IMR-90 (cell line): ENCODE measurements at regions not wholly inside any gene's neighbourhood (a gene's known extent, or its start where the extent isn't known, plus 50 kb on each side); places are given as distances from the start of the nearest gene placed in this dataset.

Source experiments
- ATAC-seq: fragments of 200-7000 bp; cut with Tn5 transposase; 2 replicates; pipeline ENCODE4 v1.9.1; 2020; ENCODE audit warnings: low read depth, mild to moderate bottlenecking, moderate library complexity
- BruUV-seq: library from RNA; stranded (reverse); fragments of 400-500 nt; replicated peaks from 2 replicates; lab custom pipeline; 2021; lab: Mats Ljungman, UMichigan
- CTCF ChIA-PET: fragments of 300-600 bp; formaldehyde crosslinking; extraction: SDS; loops from one replicate; lab custom pipeline; 2021; ENCODE audit warnings: antibody characterized with exemption; lab: Yijun Ruan, JAX
- POLR2A ChIA-PET: fragments of 300-600 bp; sonication (Branson Sonifier 250); formaldehyde crosslinking; loops from one replicate; lab custom pipeline; 2022; ENCODE audit warnings: antibody characterized with exemption; ENCODE audit not compliant: unreplicated experiment; lab: Charles Lee
- DNase-seq: peaks from one replicate; pipeline ENCODE4 v3.0.0; 2013
- H2AFZ ChIP-seq: replicated peaks from 2 replicates; pipeline ENCODE3; 2013; ENCODE audit warnings: low read length, mild to moderate bottlenecking; ENCODE audit not compliant: poor library complexity
- H2AK5ac ChIP-seq: 2 replicates; pipeline ENCODE4 v1.6.1; 2013; ENCODE audit warnings: low read depth, low read length, inconsistent platforms
- H2AK9ac ChIP-seq: replicated peaks from 2 replicates; pipeline ENCODE3; 2013; ENCODE audit warnings: mild to moderate bottlenecking, low read depth, low read length, moderate library complexity; ENCODE audit not compliant: poor library complexity
- H2BK120ac ChIP-seq: 2 replicates; pipeline ENCODE4 v1.6.1; 2013; ENCODE audit warnings: low read depth, low read length, inconsistent platforms
- H2BK15ac ChIP-seq: 3 replicates; pipeline ENCODE4 v1.6.1; 2013; ENCODE audit warnings: low read depth, low read length, inconsistent platforms
- H2BK20ac ChIP-seq: 2 replicates; pipeline ENCODE4 v1.6.1; 2013; ENCODE audit warnings: low read depth, mild to moderate bottlenecking, inconsistent platforms, low read length, moderate library complexity
- H2BK5ac ChIP-seq: 2 replicates; pipeline ENCODE4 v1.6.1; 2013; ENCODE audit warnings: mild to moderate bottlenecking, low read depth, low read length, inconsistent platforms; ENCODE audit not compliant: poor library complexity, severe bottlenecking
- H3K14ac ChIP-seq: replicated peaks from 2 replicates; pipeline ENCODE4 v1.6.1; 2013; ENCODE audit warnings: low read depth, low read length, inconsistent platforms
- H3K18ac ChIP-seq: 2 replicates; pipeline ENCODE4 v1.6.1; 2013; ENCODE audit warnings: low read depth, low read length, control low read depth
- H3K23ac ChIP-seq: 2 replicates; pipeline ENCODE4 v1.6.1; 2013; ENCODE audit warnings: low read depth, low read length, inconsistent platforms
- H3K27ac ChIP-seq: 2 replicates; pipeline ENCODE4 v1.5.1; 2013; ENCODE audit warnings: mild to moderate bottlenecking, control low read depth, low read length; ENCODE audit not compliant: insufficient read depth
- H3K27me3 ChIP-seq: 2 replicates; pipeline ENCODE4 v1.6.1; 2013; ENCODE audit warnings: low read length; ENCODE audit not compliant: control insufficient read depth, insufficient read depth
- H3K36me3 ChIP-seq: 2 replicates; pipeline ENCODE4 v1.6.1; 2013; ENCODE audit warnings: low read length, mixed read lengths; ENCODE audit not compliant: control insufficient read depth, insufficient read depth
- H3K4ac ChIP-seq: 2 replicates; pipeline ENCODE4 v1.6.1; 2013; ENCODE audit warnings: low read depth, low read length, inconsistent platforms
- H3K4me1 ChIP-seq: 2 replicates; pipeline ENCODE4 v1.6.1; 2013; ENCODE audit warnings: low read length, mixed read lengths; ENCODE audit not compliant: control insufficient read depth, insufficient read depth
- H3K4me2 ChIP-seq: 2 replicates; pipeline ENCODE4 v1.6.1; 2013; ENCODE audit warnings: low read depth, mild to moderate bottlenecking, control low read depth, low read length, moderate library complexity
- H3K4me3 ChIP-seq: 2 replicates; pipeline ENCODE4 v1.5.1; 2013; ENCODE audit warnings: low read depth, mild to moderate bottlenecking, control low read depth, low read length, moderate library complexity; ENCODE audit not compliant: insufficient read depth
- H3K56ac ChIP-seq: 2 replicates; pipeline ENCODE4 v1.6.1; 2013; ENCODE audit warnings: low read length, inconsistent platforms; ENCODE audit not compliant: insufficient read depth; ENCODE audit errors: extremely low read depth
- H3K79me1 ChIP-seq, 2 experiments: 2 replicates each; pipeline ENCODE4 v1.6.1; 2013; ENCODE audit warnings: low read length in 2 of 2, inconsistent platforms in 1 of 2, low read depth in 1 of 2
- H3K9ac ChIP-seq: 2 replicates; pipeline ENCODE4 v1.6.1; 2013; ENCODE audit warnings: low read depth, low read length, control low read depth
- H3K9me1 ChIP-seq: 2 replicates; pipeline ENCODE4 v1.6.1; 2013; ENCODE audit warnings: low read length, inconsistent platforms; ENCODE audit not compliant: insufficient read depth
- H3K9me3 ChIP-seq: 2 replicates; pipeline ENCODE4 v1.6.1; 2013; ENCODE audit warnings: low read length; ENCODE audit not compliant: control insufficient read depth, insufficient read depth
- H4K20me1 ChIP-seq: 2 replicates; pipeline ENCODE4 v1.6.1; 2013; ENCODE audit warnings: low read length, inconsistent platforms; ENCODE audit not compliant: insufficient read depth
- H4K5ac ChIP-seq: 2 replicates; pipeline ENCODE4 v1.6.1; 2013; ENCODE audit warnings: mild to moderate bottlenecking, low read depth, low read length, control low read depth
- H4K8ac ChIP-seq, 2 experiments: 2 replicates each; pipeline ENCODE4 v1.6.1; 2013; ENCODE audit warnings: low read depth in 2 of 2, low read length in 2 of 2, control low read depth in 1 of 2, inconsistent platforms in 1 of 2
- H4K91ac ChIP-seq: 2 replicates; pipeline ENCODE4 v1.6.1; 2013; ENCODE audit warnings: low read depth, low read length, inconsistent platforms; ENCODE audit not compliant: insufficient read depth
- BHLHE40 ChIP-seq: fragments of 150-350 bp; IDR thresholded peaks from 2 replicates; pipeline ENCODE4 v1.6.1; 2016; ENCODE audit warnings: mild to moderate bottlenecking, low read depth, low read length
- CEBPB ChIP-seq: IDR thresholded peaks from 2 replicates; pipeline ENCODE4 v1.6.1; 2012; ENCODE audit warnings: low read depth, low read length, improper control_type of control experiment
- CHD1 ChIP-seq: IDR thresholded peaks from 2 replicates; pipeline ENCODE4 v1.6.1; 2012; ENCODE audit warnings: low read depth, low read length, improper control_type of control experiment
- CTCF ChIP-seq: conservative IDR thresholded peaks from 2 replicates; pipeline ENCODE4 v1.5.1; 2012; ENCODE audit warnings: mild to moderate bottlenecking, low read depth, low read length, improper control_type of control experiment
- FOS ChIP-seq: fragments of 150-350 bp; IDR thresholded peaks from 2 replicates; pipeline ENCODE4 v1.6.1; 2016; ENCODE audit warnings: low read depth, low read length
- MAFK ChIP-seq: IDR thresholded peaks from 2 replicates; pipeline ENCODE4 v1.6.1; 2012; ENCODE audit warnings: low read depth, low read length, improper control_type of control experiment
- MAZ ChIP-seq: IDR thresholded peaks from 2 replicates; pipeline ENCODE4 v1.6.1; 2012; ENCODE audit warnings: low read depth, mild to moderate bottlenecking, low read length, improper control_type of control experiment, moderate library complexity, borderline replicate concordance
- MXI1 ChIP-seq: IDR thresholded peaks from 2 replicates; pipeline ENCODE4 v1.6.1; 2012; ENCODE audit warnings: low read depth, mild to moderate bottlenecking, low read length, moderate library complexity, borderline replicate concordance
- NFE2L2 ChIP-seq: fragments of 150-350 bp; IDR thresholded peaks from 2 replicates; pipeline ENCODE4 v1.6.1; 2016; ENCODE audit warnings: low read depth, mild to moderate bottlenecking, low read length
- POLR2A ChIP-seq: IDR thresholded peaks from 2 replicates; pipeline ENCODE4 v1.6.1; 2012; ENCODE audit warnings: mild to moderate bottlenecking, low read depth, low read length
- RAD21 ChIP-seq: IDR thresholded peaks from 2 replicates; pipeline ENCODE4 v1.6.1; 2012; ENCODE audit warnings: low read length, improper control_type of control experiment
- RCOR1 ChIP-seq: IDR thresholded peaks from 2 replicates; pipeline ENCODE4 v1.6.1; 2012; ENCODE audit warnings: mild to moderate bottlenecking, low read length, improper control_type of control experiment; ENCODE audit not compliant: insufficient replicate concordance
- RFX5 ChIP-seq: IDR thresholded peaks from 2 replicates; pipeline ENCODE4 v1.8.0; 2012; ENCODE audit warnings: low read depth, mild to moderate bottlenecking, low read length, moderate library complexity
- SMC3 ChIP-seq: fragments of 150-350 bp; IDR thresholded peaks from 2 replicates; pipeline ENCODE4 v1.6.1; 2016; ENCODE audit warnings: low read depth, mild to moderate bottlenecking, antibody characterized with exemption, low read length, moderate library complexity
- WGBS, 2 experiments: methylation state at CpG; one replicate each; pipeline versions ENCODE4 v1.1.5 to v1.1.7; 2013; ENCODE audit warnings: missing lambda C conversion rate in 2 of 2; ENCODE audit not compliant: insufficient read length in 1 of 2; ENCODE audit errors: extremely low coverage in 2 of 2; 5-methylcytosine and 5-hydroxymethylcytosine counted together
- dilution Hi-C: fragments of 300-500 bp; cut with HindIII; formaldehyde crosslinking; loops from one replicate; pipeline ENCODE4 v1.14.3; 2018; ENCODE audit warnings: low sequenced_read_pairs; ENCODE audit not compliant: unreplicated experiment
- in situ Hi-C: fragments of 300-500 bp; cut with MboI; formaldehyde crosslinking; loops from 3 replicates; pipeline ENCODE4 v1.14.3; 2019; ENCODE audit warnings: low sequenced_read_pairs, inconsistent platforms, mixed read lengths
- intact Hi-C: fragments of 100-400 bp; cut with micrococcal nuclease; formaldehyde crosslinking; loops from 2 replicates; pipeline ENCODE4 v1.10.0; 2022

GRCh38 chr11:114787126-114787525 is 108.8 kb downstream of the NXPE2 start:
- Histone ChIP-seq H4K20me1 (no peaks in the 10 kb centered on the region), H3K4me2 (no peak overlapping the region), H4K91ac (no peak overlapping the region), H3K9me1 (no peaks in the 10 kb centered on the region), H3K4me3 (no peak overlapping the region), H3K27ac (no peak overlapping the region), H3K18ac (no peak overlapping the region), H3K4me1 (no peaks in the 10 kb centered on the region), H2AFZ (no peak overlapping the region), H4K8ac (no peak overlapping the region), H2BK15ac (no peak overlapping the region), H3K36me3 (no peaks in the 10 kb centered on the region), H3K56ac (no peak overlapping the region), H2BK20ac (no peak overlapping the region), H2AK9ac (no peak overlapping the region), H3K14ac (no peak overlapping the region), H4K5ac (no peak overlapping the region), H3K27me3 (no peaks in the 10 kb centered on the region), H3K23ac (no peak overlapping the region), H3K9ac (no peak overlapping the region), H2BK120ac (no peak overlapping the region), H3K4ac (no peak overlapping the region), H2AK5ac (no peak overlapping the region), H2BK5ac (no peak overlapping the region), H3K79me1 (no peaks in the 10 kb centered on the region), H3K9me3 (no peaks in the 10 kb centered on the region)
- WGBS, 2 experiments = no CpG with 5 or more reads among the region's 8 CpGs
- POLR2A ChIA-PET = no interaction called here
- DNase-seq (no peak), ATAC-seq (no peak)
- CTCF ChIA-PET = no interaction called here
- dilution Hi-C loops = no loop called here
- in situ Hi-C loops = no loop called here
- intact Hi-C loops = no loop called here
- no peak for TF ChIP-seq MAFK
- no peak for TF ChIP-seq POLR2A
- no peak for TF ChIP-seq RFX5
- no peak for TF ChIP-seq CEBPB
- no peak for TF ChIP-seq RAD21
- TF ChIP-seq BHLHE40 = no peak
- no peak for TF ChIP-seq MAZ
- TF ChIP-seq NFE2L2 = no peak
- TF ChIP-seq FOS = no peak
- no peak for TF ChIP-seq RCOR1
- TF ChIP-seq SMC3 = no peak
- TF ChIP-seq CTCF = no peak
- no peak for TF ChIP-seq MXI1
- no peak for TF ChIP-seq CHD1
- BruUV-seq = no TSS peak
